ENCODE measurements at regions not wholly inside any gene's neighbourhood (a gene's known extent, or its start where the extent isn't known, plus 50 kb on each side); places are given as distances from the start of the nearest gene placed in this dataset.

DNA sequence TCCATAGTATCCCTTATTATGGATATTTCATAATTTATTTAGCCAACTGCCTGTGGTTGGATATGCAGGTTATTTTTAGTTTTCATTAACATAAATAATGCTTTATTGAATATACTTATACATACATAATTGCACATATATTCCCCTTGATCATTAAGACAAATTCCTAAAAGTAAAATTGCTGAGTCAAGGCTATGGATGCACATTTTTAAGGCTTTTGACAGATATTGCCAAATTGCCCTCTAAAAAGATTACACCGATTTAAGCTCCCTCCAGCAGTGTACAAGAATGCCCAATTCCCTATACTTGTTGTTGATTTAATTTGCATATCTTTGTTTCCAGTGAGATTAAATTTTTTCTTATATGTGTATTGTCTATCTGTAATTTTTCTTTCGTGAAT is 176.7 kb downstream of the C1orf94 start:
- Histone ChIP-seq H3K27me3 (ENCODE audit: low read length) (no peaks in the 10 kb centered on the region), H3K4me2 (ENCODE audit: low read depth, low read length, poor library complexity, severe bottlenecking) (no peak overlapping the region), H2AFZ (ENCODE audit: low read depth, low read length, severe bottlenecking) (no peak overlapping the region), H3K9me3 (ENCODE audit: insufficient read depth, low read length) (no peaks in the 10 kb centered on the region), H3K79me2 (ENCODE audit: insufficient read depth, low read length) (no peaks in the 10 kb centered on the region), H3K27ac (ENCODE audit: low read depth, low read length) (no peak overlapping the region), H4K20me1 (ENCODE audit: low read depth, low read length) (no peaks in the 10 kb centered on the region), H3K9ac (ENCODE audit: low read length) (no peak overlapping the region), H3F3A (ENCODE audit: insufficient read depth) (no peaks in the 10 kb centered on the region), H3K36me3 (ENCODE audit: low read length) (no peaks in the 10 kb centered on the region), H3K9me2 (replicated peaks; ENCODE audit: insufficient read depth, low read length) (no peaks in the 10 kb centered on the region), H3K4me3 (ENCODE audit: insufficient read depth, low read length, poor library complexity, severe bottlenecking) (no peak overlapping the region)
- TF ChIP-seq EZH2phosphoT487 (conservative IDR thresholded peaks at IDR 0.05; ENCODE audit: low read length) = no peak
- TF ChIP-seq, protein P1, sequence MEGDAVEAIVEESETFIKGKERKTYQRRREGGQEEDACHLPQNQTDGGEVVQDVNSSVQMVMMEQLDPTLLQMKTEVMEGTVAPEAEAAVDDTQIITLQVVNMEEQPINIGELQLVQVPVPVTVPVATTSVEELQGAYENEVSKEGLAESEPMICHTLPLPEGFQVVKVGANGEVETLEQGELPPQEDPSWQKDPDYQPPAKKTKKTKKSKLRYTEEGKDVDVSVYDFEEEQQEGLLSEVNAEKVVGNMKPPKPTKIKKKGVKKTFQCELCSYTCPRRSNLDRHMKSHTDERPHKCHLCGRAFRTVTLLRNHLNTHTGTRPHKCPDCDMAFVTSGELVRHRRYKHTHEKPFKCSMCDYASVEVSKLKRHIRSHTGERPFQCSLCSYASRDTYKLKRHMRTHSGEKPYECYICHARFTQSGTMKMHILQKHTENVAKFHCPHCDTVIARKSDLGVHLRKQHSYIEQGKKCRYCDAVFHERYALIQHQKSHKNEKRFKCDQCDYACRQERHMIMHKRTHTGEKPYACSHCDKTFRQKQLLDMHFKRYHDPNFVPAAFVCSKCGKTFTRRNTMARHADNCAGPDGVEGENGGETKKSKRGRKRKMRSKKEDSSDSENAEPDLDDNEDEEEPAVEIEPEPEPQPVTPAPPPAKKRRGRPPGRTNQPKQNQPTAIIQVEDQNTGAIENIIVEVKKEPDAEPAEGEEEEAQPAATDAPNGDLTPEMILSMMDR (IDR thresholded peaks at IDR 0.05; ENCODE audit: insufficient read depth, low read length, poor library complexity, severe bottlenecking) = no peak

DNA sequence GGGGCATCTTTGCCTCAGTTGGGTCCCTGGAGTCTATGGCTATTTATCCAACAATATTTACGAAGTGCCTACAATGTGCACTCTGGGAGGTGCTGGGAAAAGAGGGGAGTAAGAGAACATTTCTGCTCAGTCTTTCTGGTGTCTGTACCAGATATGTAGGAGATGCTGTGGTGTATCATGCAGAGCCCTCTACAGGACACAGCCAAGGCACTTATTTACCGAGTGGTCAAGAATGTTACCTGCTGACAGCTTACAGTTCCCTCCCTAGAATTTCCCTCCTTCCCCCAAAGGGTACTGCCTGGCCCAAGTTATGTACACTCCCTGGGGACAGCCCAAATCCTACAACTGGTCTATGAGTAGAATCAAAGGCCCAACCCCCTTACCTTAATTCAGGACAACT is 177.7 kb downstream of the C1orf94 start:
- no peak overlapping the region for H3K9ac ChIP-seq (ENCODE audit: low read length)
- H3K9me3 ChIP-seq (ENCODE audit: insufficient read depth, low read length) = no peaks in the 10 kb centered on the region
- H3K4me3 ChIP-seq (ENCODE audit: insufficient read depth, low read length, poor library complexity, severe bottlenecking) = no peak overlapping the region
- H4K20me1 ChIP-seq (ENCODE audit: low read depth, low read length) = no peaks in the 10 kb centered on the region
- no peaks in the 10 kb centered on the region for H3F3A ChIP-seq (ENCODE audit: insufficient read depth)
- no peak overlapping the region for H3K27ac ChIP-seq (ENCODE audit: low read depth, low read length)
- no peaks in the 10 kb centered on the region for H3K9me2 ChIP-seq (replicated peaks; ENCODE audit: insufficient read depth, low read length)
- H3K79me2 ChIP-seq (ENCODE audit: insufficient read depth, low read length) = no peaks in the 10 kb centered on the region
- no peak overlapping the region for H2AFZ ChIP-seq (ENCODE audit: low read depth, low read length, severe bottlenecking)
- H3K36me3 ChIP-seq (ENCODE audit: low read length) = no peaks in the 10 kb centered on the region
- no peak overlapping the region for H3K4me2 ChIP-seq (ENCODE audit: low read depth, low read length, poor library complexity, severe bottlenecking)
- no peaks in the 10 kb centered on the region for H3K27me3 ChIP-seq (ENCODE audit: low read length)
- TF ChIP-seq, protein P1 (IDR thresholded peaks at IDR 0.05; ENCODE audit: insufficient read depth, low read length, poor library complexity, severe bottlenecking) = no peak
- TF ChIP-seq EZH2phosphoT487 (conservative IDR thresholded peaks at IDR 0.05; ENCODE audit: low read length) = no peak

DNA sequence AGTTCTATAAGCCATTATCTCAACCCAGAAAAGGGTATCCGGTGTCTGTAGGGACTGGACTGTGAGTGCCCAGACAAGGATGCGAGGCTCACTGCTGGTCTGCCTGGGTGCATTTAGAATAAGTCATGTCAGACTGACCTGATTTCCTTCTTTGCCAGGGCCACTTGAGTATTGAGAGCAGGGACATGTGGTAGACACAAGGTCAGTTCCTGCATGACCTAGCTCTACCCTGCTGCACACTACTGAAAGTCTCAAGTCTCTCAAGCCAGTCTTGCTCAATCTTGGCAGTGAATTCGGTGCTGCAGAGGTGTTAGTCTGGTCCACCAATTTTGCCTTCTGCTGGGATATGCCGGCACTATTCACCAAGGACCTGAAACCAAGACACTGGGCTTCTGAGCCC is 180.1 kb downstream of the C1orf94 start:
- no peak overlapping the region for H3K4me3 ChIP-seq (ENCODE audit: insufficient read depth, low read length, poor library complexity, severe bottlenecking)
- H3K27ac ChIP-seq (ENCODE audit: low read depth, low read length) = no peak overlapping the region
- no peak overlapping the region for H3K4me2 ChIP-seq (ENCODE audit: low read depth, low read length, poor library complexity, severe bottlenecking)
- no peaks in the 10 kb centered on the region for H4K20me1 ChIP-seq (ENCODE audit: low read depth, low read length)
- H3K27me3 ChIP-seq (ENCODE audit: low read length) = no peaks in the 10 kb centered on the region
- H3K36me3 ChIP-seq (ENCODE audit: low read length) = no peaks in the 10 kb centered on the region
- no peak for TF ChIP-seq EZH2phosphoT487 (conservative IDR thresholded peaks at IDR 0.05; ENCODE audit: low read length)
- TF ChIP-seq, protein P1 (IDR thresholded peaks at IDR 0.05; ENCODE audit: insufficient read depth, low read length, poor library complexity, severe bottlenecking) = no peak
- no peaks in the 10 kb centered on the region for H3K9me3 ChIP-seq (ENCODE audit: insufficient read depth, low read length)
- no peaks in the 10 kb centered on the region for H3K79me2 ChIP-seq (ENCODE audit: insufficient read depth, low read length)
- no peak overlapping the region for H3K9ac ChIP-seq (ENCODE audit: low read length)
- H2AFZ ChIP-seq (ENCODE audit: low read depth, low read length, severe bottlenecking) = no peak overlapping the region
- no peaks in the 10 kb centered on the region for H3F3A ChIP-seq (ENCODE audit: insufficient read depth)
- no peaks in the 10 kb centered on the region for H3K9me2 ChIP-seq (replicated peaks; ENCODE audit: insufficient read depth, low read length)

Measured in SU-DHL-6 (cell line).